A673 (cell line): ENCODE measurements at regions not wholly inside any gene's neighbourhood (a gene's known extent, or its start where the extent isn't known, plus 50 kb on each side); places are given as distances from the start of the nearest gene placed in this dataset.

Experiments
- CTCF ChIP-seq: fragments of 300-800, 200-600 bp; sonication (generic); conservative IDR thresholded peaks from 2 replicates; pipeline ENCODE4 v1.5.1; 2017; ENCODE audit warnings: low read depth, mild to moderate bottlenecking, antibody characterized with exemption, low read length, moderate library complexity, mixed read lengths
- EZH2 ChIP-seq: fragments of 200-600 bp; sonication (generic); IDR thresholded peaks from 2 replicates; pipeline ENCODE4 v1.6.1; 2017; ENCODE audit warnings: borderline replicate concordance, low read depth, mild to moderate bottlenecking, mixed read lengths, antibody characterized with exemption, low read length; ENCODE audit not compliant: poor library complexity, severe bottlenecking

- no peak for TF ChIP-seq EZH2
- TF ChIP-seq CTCF = no peak
Observed at GRCh38 chr6:137798261-137798660, 68.8 kb upstream of the TNFAIP3 start.
